ENCODE measurements at regions not wholly inside any gene's neighbourhood (a gene's known extent, or its start where the extent isn't known, plus 50 kb on each side); places are given as distances from the start of the nearest gene placed in this dataset.

GRCh38 chr12:34338751-34339150, 316.5 kb downstream of the ALG10 start:
- ATAC-seq (ENCODE audit: low read depth) (no peak), DNase-seq (ENCODE audit: low spot score) (no peak)
- H3K4me1 ChIP-seq (ENCODE audit: insufficient read depth, poor library complexity, severe bottlenecking), result no peaks in the 10 kb centered on the region
- no peak for TF ChIP-seq CTCF (IDR thresholded peaks at IDR 0.05; ENCODE audit: poor library complexity, severe bottlenecking)
- no peaks in the 10 kb centered on the region for H3K27me3 ChIP-seq (ENCODE audit: insufficient read depth, poor library complexity, severe bottlenecking)
- no peak overlapping the region for H3K4me3 ChIP-seq (ENCODE audit: severe bottlenecking)
- H3K27ac ChIP-seq (ENCODE audit: poor library complexity, severe bottlenecking), result no peak overlapping the region
- no peaks in the 10 kb centered on the region for H3K9me3 ChIP-seq (ENCODE audit: severe bottlenecking)
- no peaks in the 10 kb centered on the region for H3K36me3 ChIP-seq (ENCODE audit: low read depth)

GRCh38 chr12:34339922-34340321, 317.6 kb downstream of the ALG10 start:
- ATAC-seq (ENCODE audit: low read depth) (no peak), DNase-seq (ENCODE audit: low spot score) (no peak)
- Histone ChIP-seq H3K36me3 (ENCODE audit: low read depth) (no peaks in the 10 kb centered on the region), H3K27ac (ENCODE audit: poor library complexity, severe bottlenecking) (no peak overlapping the region), H3K4me3 (ENCODE audit: severe bottlenecking) (no peak overlapping the region), H3K9me3 (ENCODE audit: severe bottlenecking) (no peaks in the 10 kb centered on the region), H3K27me3 (ENCODE audit: insufficient read depth, poor library complexity, severe bottlenecking) (no peaks in the 10 kb centered on the region), H3K4me1 (ENCODE audit: insufficient read depth, poor library complexity, severe bottlenecking) (no peaks in the 10 kb centered on the region)
- no peak for TF ChIP-seq CTCF (IDR thresholded peaks at IDR 0.05; ENCODE audit: poor library complexity, severe bottlenecking)

DNA sequence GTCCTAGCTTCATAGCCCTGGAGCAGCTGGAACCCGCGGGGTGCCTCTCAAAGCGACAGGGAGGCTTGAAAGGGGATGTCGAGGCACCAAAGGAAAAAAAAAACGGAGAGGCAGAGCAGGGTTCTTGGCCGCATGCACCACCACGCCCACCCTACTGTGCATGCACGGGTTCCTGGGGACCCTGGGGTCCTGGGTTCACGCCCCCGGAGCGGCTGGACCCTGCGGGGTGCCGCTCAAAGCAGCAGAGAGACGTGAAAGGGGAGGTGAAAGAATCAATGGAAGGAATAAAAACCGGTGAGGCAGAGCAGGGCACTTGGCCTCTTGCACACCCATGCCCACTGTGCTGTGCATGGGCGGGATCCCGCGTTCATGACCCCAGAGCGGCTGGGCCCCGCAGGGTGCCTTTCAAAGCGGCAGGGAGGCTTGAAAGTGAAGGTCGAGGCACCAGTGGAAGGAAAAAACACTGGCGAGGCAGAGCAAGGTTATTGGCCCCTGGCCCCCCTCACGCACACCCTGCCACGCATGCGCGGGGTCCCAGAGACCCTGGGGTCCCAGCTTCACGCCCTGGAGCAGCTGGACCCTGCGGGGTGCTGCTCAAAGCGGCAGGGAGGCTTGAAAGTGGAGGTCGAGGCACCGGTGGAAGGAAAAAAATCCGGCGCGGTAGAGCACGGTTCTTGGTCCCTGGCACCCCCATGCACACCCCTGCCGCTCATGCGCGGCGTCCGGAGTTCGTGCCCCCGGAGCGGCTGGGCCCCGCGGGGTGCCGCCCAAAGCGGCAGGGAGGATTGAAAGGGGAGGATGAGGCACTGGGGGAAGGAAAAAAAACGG, 318.5 kb downstream of the ALG10 start:
- H3K27me3 ChIP-seq (ENCODE audit: insufficient read depth, poor library complexity, severe bottlenecking), result no peaks in the 10 kb centered on the region
- H3K36me3 ChIP-seq (ENCODE audit: low read depth), result no peaks in the 10 kb centered on the region
- TF ChIP-seq CTCF (IDR thresholded peaks at IDR 0.05; ENCODE audit: poor library complexity, severe bottlenecking), result no peak
- H3K27ac ChIP-seq (ENCODE audit: poor library complexity, severe bottlenecking), result no peak overlapping the region
- H3K4me3 ChIP-seq (ENCODE audit: severe bottlenecking), result no peak overlapping the region
- no peak for ATAC-seq (ENCODE audit: low read depth)
- no peaks in the 10 kb centered on the region for H3K4me1 ChIP-seq (ENCODE audit: insufficient read depth, poor library complexity, severe bottlenecking)
- DNase-seq (ENCODE audit: low spot score), result no peak
- H3K9me3 ChIP-seq (ENCODE audit: severe bottlenecking), result no peaks in the 10 kb centered on the region

- Histone ChIP-seq H3K27ac (ENCODE audit: poor library complexity, severe bottlenecking) (no peak overlapping the region), H3K36me3 (ENCODE audit: low read depth) (no peaks in the 10 kb centered on the region), H3K27me3 (ENCODE audit: insufficient read depth, poor library complexity, severe bottlenecking) (no peaks in the 10 kb centered on the region), H3K4me1 (ENCODE audit: insufficient read depth, poor library complexity, severe bottlenecking) (no peaks in the 10 kb centered on the region), H3K4me3 (ENCODE audit: severe bottlenecking) (no peak overlapping the region), H3K9me3 (ENCODE audit: severe bottlenecking) (no peaks in the 10 kb centered on the region)
- DNase-seq (ENCODE audit: low spot score) (no peak), ATAC-seq (ENCODE audit: low read depth) (no peak)
- no peak for TF ChIP-seq CTCF (IDR thresholded peaks at IDR 0.05; ENCODE audit: poor library complexity, severe bottlenecking)
These were observed 319.1 kb downstream of the ALG10 start for GRCh38 chr12:34341362-34341733.

DNA sequence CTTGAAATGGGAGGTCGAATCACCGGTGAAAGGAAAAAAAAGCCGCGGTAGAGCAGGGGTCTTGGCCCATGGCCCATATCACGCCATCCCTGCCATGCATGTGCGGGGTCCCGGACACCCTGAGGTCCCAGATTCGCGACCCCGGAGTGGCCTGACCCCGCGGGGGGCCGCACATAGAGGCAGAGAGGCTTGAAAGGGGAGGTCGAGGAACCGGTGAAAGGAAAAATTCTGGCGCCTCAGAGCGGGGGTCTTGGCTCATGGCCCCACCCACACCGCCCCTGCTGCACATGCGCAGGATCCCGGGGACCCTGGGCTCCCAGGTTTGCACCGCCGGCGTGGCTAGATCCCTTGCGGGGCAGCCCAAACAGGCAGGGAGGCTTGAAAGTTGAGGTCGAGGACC, 319.8 kb downstream of the ALG10 start:
- Histone ChIP-seq H3K27ac (ENCODE audit: poor library complexity, severe bottlenecking) (no peak overlapping the region), H3K4me3 (ENCODE audit: severe bottlenecking) (no peak overlapping the region), H3K27me3 (ENCODE audit: insufficient read depth, poor library complexity, severe bottlenecking) (no peaks in the 10 kb centered on the region), H3K4me1 (ENCODE audit: insufficient read depth, poor library complexity, severe bottlenecking) (no peaks in the 10 kb centered on the region), H3K9me3 (ENCODE audit: severe bottlenecking) (no peaks in the 10 kb centered on the region), H3K36me3 (ENCODE audit: low read depth) (no peaks in the 10 kb centered on the region)
- ATAC-seq (ENCODE audit: low read depth) (no peak), DNase-seq (ENCODE audit: low spot score) (no peak)
- TF ChIP-seq CTCF (IDR thresholded peaks at IDR 0.05; ENCODE audit: poor library complexity, severe bottlenecking), result no peak

All from RWPE2 (cell line).